ENCODE measurements at regions not wholly inside any gene's neighbourhood (a gene's known extent, or its start where the extent isn't known, plus 50 kb on each side); places are given as distances from the start of the nearest gene placed in this dataset.

DNA sequence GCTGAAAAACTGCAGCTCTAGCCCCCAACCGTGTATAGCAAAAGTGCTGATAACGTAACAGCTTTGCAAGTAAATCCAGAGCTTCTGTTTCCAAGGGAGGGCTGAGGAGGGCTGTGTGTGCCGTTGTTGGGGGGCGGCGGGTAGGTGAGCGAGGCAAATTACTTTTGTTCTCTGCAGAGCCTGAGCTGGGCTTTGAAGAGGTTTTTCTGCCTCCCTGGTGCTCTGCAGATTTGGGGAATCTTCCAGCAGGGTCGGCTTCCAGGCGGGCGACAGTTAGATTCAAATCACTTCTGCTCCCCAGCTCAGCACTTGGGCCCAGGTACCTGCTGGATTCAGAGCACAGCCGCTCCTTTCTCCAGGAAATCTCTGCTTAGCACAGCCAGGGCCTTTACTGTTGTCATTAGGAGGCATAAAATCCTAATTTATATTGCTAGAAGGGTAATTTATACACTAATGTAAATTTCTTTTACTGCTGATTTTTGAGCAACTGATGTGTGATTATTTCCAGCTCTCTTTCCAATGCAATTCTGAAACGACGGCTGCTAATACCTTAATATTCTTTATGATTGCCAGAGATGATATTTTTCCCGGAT lies 442.4 kb downstream of the TYW1 start:
- DNase-seq (ENCODE audit: low spot score) = no peak
- Mint-ChIP-seq H3K27me3 (ENCODE audit: low read depth) (no peaks in the 10 kb centered on the region), H3K36me3 (ENCODE audit: low read depth) (no peaks in the 10 kb centered on the region), H3K4me1 (ENCODE audit: low read depth) (no peaks in the 10 kb centered on the region), H3K9me3 (peaks cover 10% of the 10 kb centered on the region), H3K27ac (no peak overlapping the region), H3K4me3 (ENCODE audit: low read depth) (no peak overlapping the region)
- intact Hi-C loops (cut with micrococcal nuclease) = no loop called here

DNA sequence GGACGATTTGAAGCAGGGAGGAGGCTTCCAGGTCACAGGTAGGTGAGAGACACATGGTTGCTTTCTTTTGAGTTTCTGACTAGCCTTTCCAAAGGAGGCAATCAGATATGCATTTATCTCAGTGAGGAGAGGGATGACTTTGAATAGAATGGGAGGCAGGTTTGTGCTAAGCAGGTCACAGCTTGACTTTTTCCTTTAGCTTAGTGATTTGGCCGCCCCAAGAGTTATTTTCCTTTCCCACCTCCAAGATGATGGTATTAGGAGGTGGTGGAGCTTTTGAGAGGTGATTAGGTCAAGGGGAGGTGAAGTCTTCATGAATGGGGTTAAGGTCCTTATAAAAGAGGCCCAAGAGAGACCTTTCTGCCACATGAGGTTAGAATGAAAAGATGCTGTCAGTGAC lies 443.7 kb downstream of the TYW1 start:
- peaks cover 4% of the 10 kb centered on the region for H3K9me3 Mint-ChIP-seq
- H3K27me3 Mint-ChIP-seq (ENCODE audit: low read depth) = no peaks in the 10 kb centered on the region
- no peaks in the 10 kb centered on the region for H3K4me1 Mint-ChIP-seq (ENCODE audit: low read depth)
- intact Hi-C loops (cut with micrococcal nuclease) = no loop called here
- H3K36me3 Mint-ChIP-seq (ENCODE audit: low read depth) = no peaks in the 10 kb centered on the region
- no peak for DNase-seq (ENCODE audit: low spot score)
- H3K27ac Mint-ChIP-seq = no peak overlapping the region
- H3K4me3 Mint-ChIP-seq (ENCODE audit: low read depth) = no peak overlapping the region

GRCh38 chr7:67445728-67446127 lies 449.1 kb downstream of the TYW1 start:
- intact Hi-C loops (cut with micrococcal nuclease) = no loop called here
- no peaks in the 10 kb centered on the region for H3K27me3 Mint-ChIP-seq (ENCODE audit: low read depth)
- no peaks in the 10 kb centered on the region for H3K4me1 Mint-ChIP-seq (ENCODE audit: low read depth)
- no peak overlapping the region for H3K27ac Mint-ChIP-seq
- peaks cover 3% of the 10 kb centered on the region for H3K9me3 Mint-ChIP-seq
- no peak for DNase-seq (ENCODE audit: low spot score)
- H3K36me3 Mint-ChIP-seq (ENCODE audit: low read depth) = no peaks in the 10 kb centered on the region
- no peak overlapping the region for H3K4me3 Mint-ChIP-seq (ENCODE audit: low read depth)

DNA sequence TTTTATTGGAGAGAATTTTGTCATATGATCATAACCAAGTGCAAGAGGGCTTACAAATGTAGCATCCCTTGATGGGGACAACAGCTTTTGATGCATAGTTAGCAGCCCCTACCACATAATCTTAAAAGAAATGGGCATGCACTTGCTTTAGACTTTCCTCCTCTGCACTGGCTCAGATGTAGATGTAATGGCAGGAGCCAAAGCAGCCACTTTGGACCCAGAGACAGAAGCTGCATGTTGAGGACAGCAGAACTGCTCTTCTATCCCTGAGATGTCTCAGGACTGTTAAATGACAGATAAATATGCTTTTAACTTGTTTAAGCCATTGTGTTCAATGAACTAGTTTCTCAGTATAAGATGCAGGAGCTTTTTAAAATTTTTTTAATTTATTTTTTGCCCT lies 450.7 kb downstream of the TYW1 start:
- H3K4me1 Mint-ChIP-seq (ENCODE audit: low read depth) = no peaks in the 10 kb centered on the region
- no peaks in the 10 kb centered on the region for H3K27me3 Mint-ChIP-seq (ENCODE audit: low read depth)
- intact Hi-C loops (cut with micrococcal nuclease) = no loop called here
- H3K4me3 Mint-ChIP-seq (ENCODE audit: low read depth) = no peak overlapping the region
- no peak overlapping the region for H3K27ac Mint-ChIP-seq
- H3K36me3 Mint-ChIP-seq (ENCODE audit: low read depth) = no peaks in the 10 kb centered on the region
- DNase-seq (ENCODE audit: low spot score) = no peak
- peaks cover 9% of the 10 kb centered on the region for H3K9me3 Mint-ChIP-seq

GRCh38 chr7:67448271-67448670 lies 451.6 kb downstream of the TYW1 start:
- Mint-ChIP-seq H3K4me1 (ENCODE audit: low read depth) (no peaks in the 10 kb centered on the region), H3K27ac (no peak overlapping the region), H3K36me3 (ENCODE audit: low read depth) (no peaks in the 10 kb centered on the region), H3K4me3 (ENCODE audit: low read depth) (no peak overlapping the region), H3K27me3 (ENCODE audit: low read depth) (no peaks in the 10 kb centered on the region), H3K9me3 (peaks cover 15% of the 10 kb centered on the region)
- DNase-seq (ENCODE audit: low spot score) = no peak
- intact Hi-C loops (cut with micrococcal nuclease) = no loop called here

- no peak for DNase-seq (ENCODE audit: low spot score)
- Mint-ChIP-seq H3K4me3 (ENCODE audit: low read depth) (no peak overlapping the region), H3K9me3 (peaks cover 15% of the 10 kb centered on the region), H3K4me1 (ENCODE audit: low read depth) (no peaks in the 10 kb centered on the region), H3K36me3 (ENCODE audit: low read depth) (no peaks in the 10 kb centered on the region), H3K27ac (no peak overlapping the region), H3K27me3 (ENCODE audit: low read depth) (no peaks in the 10 kb centered on the region)
- intact Hi-C loops (cut with micrococcal nuclease) = no loop called here
These were observed 453.5 kb downstream of the TYW1 start for GRCh38 chr7:67450171-67450570.

- Mint-ChIP-seq H3K9me3 (peaks cover 15% of the 10 kb centered on the region), H3K27ac (no peak overlapping the region), H3K4me3 (ENCODE audit: low read depth) (no peak overlapping the region), H3K4me1 (ENCODE audit: low read depth) (no peaks in the 10 kb centered on the region), H3K36me3 (ENCODE audit: low read depth) (no peaks in the 10 kb centered on the region), H3K27me3 (ENCODE audit: low read depth) (no peaks in the 10 kb centered on the region)
- DNase-seq (ENCODE audit: low spot score) = no peak
- intact Hi-C loops (cut with micrococcal nuclease) = no loop called here
These were observed 454.7 kb downstream of the TYW1 start for GRCh38 chr7:67451306-67451705.

- Mint-ChIP-seq H3K36me3 (ENCODE audit: low read depth) (no peaks in the 10 kb centered on the region), H3K9me3 (peaks cover 15% of the 10 kb centered on the region), H3K27me3 (ENCODE audit: low read depth) (no peaks in the 10 kb centered on the region), H3K27ac (no peak overlapping the region), H3K4me3 (ENCODE audit: low read depth) (no peak overlapping the region), H3K4me1 (ENCODE audit: low read depth) (no peaks in the 10 kb centered on the region)
- intact Hi-C loops (cut with micrococcal nuclease) = no loop called here
- no peak for DNase-seq (ENCODE audit: low spot score)
These were observed 455.9 kb downstream of the TYW1 start for GRCh38 chr7:67452516-67453026.

- intact Hi-C loops (cut with micrococcal nuclease) = no loop called here
- Mint-ChIP-seq H3K36me3 (ENCODE audit: low read depth) (no peaks in the 10 kb centered on the region), H3K4me1 (ENCODE audit: low read depth) (no peaks in the 10 kb centered on the region), H3K4me3 (ENCODE audit: low read depth) (no peak overlapping the region), H3K27ac (no peak overlapping the region), H3K9me3 (peaks cover 12% of the 10 kb centered on the region), H3K27me3 (ENCODE audit: low read depth) (no peaks in the 10 kb centered on the region)
- no peak for DNase-seq (ENCODE audit: low spot score)
These were observed 457.1 kb downstream of the TYW1 start for GRCh38 chr7:67453580-67454380.

DNA sequence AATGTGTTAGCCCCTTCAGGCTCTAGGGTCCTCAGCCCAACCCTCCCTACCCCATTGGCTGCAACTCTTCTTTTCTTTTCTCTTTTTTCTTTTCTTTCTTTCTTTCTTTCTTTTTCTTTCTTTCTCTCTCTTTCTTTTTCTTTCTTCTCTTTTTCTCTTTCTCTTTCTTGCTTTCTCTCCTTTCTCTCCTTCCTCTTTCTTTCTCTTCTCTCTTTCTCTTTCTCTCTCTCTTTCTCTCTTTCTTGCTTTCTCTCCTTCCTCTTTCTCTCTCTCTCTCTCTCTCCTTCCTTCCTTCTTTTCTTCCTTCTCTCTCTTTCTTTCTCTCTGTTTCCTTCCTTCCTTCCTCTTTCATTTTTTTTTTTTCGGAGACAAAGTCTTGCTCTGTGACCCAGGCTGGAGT lies 458.9 kb downstream of the TYW1 start:
- Mint-ChIP-seq H3K4me1 (ENCODE audit: low read depth) (no peaks in the 10 kb centered on the region), H3K4me3 (ENCODE audit: low read depth) (no peak overlapping the region), H3K36me3 (ENCODE audit: low read depth) (no peaks in the 10 kb centered on the region), H3K9me3 (peaks cover 12% of the 10 kb centered on the region), H3K27ac (no peak overlapping the region), H3K27me3 (ENCODE audit: low read depth) (no peaks in the 10 kb centered on the region)
- no peak for DNase-seq (ENCODE audit: low spot score)
- intact Hi-C loops (cut with micrococcal nuclease) = no loop called here

- Mint-ChIP-seq H3K4me3 (ENCODE audit: low read depth) (no peak overlapping the region), H3K36me3 (ENCODE audit: low read depth) (no peaks in the 10 kb centered on the region)
These were observed 466.2 kb downstream of the TYW1 start for GRCh38 chr7:67462781-67463191.

DNA sequence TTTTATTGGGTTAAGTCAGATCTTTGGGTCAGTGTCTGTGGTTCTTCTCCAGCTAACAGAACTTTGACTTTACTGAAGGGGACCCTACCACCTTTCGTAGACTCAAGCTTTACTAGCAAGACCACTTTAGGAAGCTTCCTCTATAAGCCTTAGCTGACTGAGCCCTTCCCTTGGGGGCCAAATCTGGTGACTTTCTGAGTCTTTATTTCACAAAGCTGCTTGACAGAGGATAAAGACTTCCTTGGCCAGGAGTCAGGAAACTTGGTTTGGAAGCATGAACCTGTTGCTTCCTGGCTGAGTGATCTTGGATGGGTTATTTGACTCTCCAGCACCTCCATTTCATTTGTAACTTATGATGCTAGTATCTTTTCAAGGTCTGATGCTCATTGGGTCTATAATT lies 466.7 kb downstream of the TYW1 start:
- intact Hi-C loops (cut with micrococcal nuclease) = no loop called here
- peaks cover 12% of the 10 kb centered on the region for H3K9me3 Mint-ChIP-seq

More at GRCh38 chr7:67462781-67463191, 466.2 kb downstream of the TYW1 start:
- no peaks in the 10 kb centered on the region for H3K4me1 Mint-ChIP-seq (ENCODE audit: low read depth)
- H3K27ac Mint-ChIP-seq = no peak overlapping the region
- DNase-seq (ENCODE audit: low spot score) = no peak
- H3K27me3 Mint-ChIP-seq (ENCODE audit: low read depth) = no peaks in the 10 kb centered on the region
- peaks cover 9% of the 10 kb centered on the region for H3K9me3 Mint-ChIP-seq
- intact Hi-C loops (cut with micrococcal nuclease) = no loop called here

DNA sequence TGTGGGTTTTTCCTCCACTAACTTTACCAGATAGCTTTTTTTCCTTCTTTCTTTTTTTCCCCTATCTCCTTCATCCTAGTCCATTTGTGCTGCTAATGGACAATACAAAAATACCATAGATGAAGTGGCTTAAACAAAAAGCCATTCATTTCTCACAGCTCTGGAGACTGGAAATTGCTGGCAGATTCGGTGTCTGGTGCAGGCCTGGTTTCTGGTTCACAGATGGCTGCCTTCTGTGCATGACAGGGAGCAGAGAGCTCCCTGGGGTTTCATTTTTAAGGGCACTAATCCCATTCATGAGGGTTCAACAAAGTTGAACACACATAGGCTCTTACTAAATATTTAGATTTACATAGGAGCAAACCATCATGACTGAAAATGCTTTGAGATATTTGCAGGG lies 467.4 kb downstream of the TYW1 start:
- Mint-ChIP-seq H3K9me3 (peaks cover 17% of the 10 kb centered on the region), H3K4me3 (ENCODE audit: low read depth) (no peak overlapping the region), H3K27ac (no peak overlapping the region), H3K27me3 (ENCODE audit: low read depth) (no peaks in the 10 kb centered on the region), H3K36me3 (ENCODE audit: low read depth) (no peaks in the 10 kb centered on the region), H3K4me1 (ENCODE audit: low read depth) (no peaks in the 10 kb centered on the region)
- intact Hi-C loops (cut with micrococcal nuclease) = no loop called here
- no peak for DNase-seq (ENCODE audit: low spot score)

More for the DNA sequence above, 466.7 kb downstream of the TYW1 start:
- DNase-seq (ENCODE audit: low spot score) = no peak
- no peak overlapping the region for H3K4me3 Mint-ChIP-seq (ENCODE audit: low read depth)
- no peaks in the 10 kb centered on the region for H3K4me1 Mint-ChIP-seq (ENCODE audit: low read depth)
- H3K27me3 Mint-ChIP-seq (ENCODE audit: low read depth) = no peaks in the 10 kb centered on the region
- H3K36me3 Mint-ChIP-seq (ENCODE audit: low read depth) = no peaks in the 10 kb centered on the region
- H3K27ac Mint-ChIP-seq = no peak overlapping the region
